ENCODE measurements at regions not wholly inside any gene's neighbourhood (a gene's known extent, or its start where the extent isn't known, plus 50 kb on each side); places are given as distances from the start of the nearest gene placed in this dataset.
"Not testable (repeated sequence)": the region's sequence is repeated elsewhere in the genome, so short reads cannot be mapped to it uniquely, and the experiment has no call there.

DNA sequence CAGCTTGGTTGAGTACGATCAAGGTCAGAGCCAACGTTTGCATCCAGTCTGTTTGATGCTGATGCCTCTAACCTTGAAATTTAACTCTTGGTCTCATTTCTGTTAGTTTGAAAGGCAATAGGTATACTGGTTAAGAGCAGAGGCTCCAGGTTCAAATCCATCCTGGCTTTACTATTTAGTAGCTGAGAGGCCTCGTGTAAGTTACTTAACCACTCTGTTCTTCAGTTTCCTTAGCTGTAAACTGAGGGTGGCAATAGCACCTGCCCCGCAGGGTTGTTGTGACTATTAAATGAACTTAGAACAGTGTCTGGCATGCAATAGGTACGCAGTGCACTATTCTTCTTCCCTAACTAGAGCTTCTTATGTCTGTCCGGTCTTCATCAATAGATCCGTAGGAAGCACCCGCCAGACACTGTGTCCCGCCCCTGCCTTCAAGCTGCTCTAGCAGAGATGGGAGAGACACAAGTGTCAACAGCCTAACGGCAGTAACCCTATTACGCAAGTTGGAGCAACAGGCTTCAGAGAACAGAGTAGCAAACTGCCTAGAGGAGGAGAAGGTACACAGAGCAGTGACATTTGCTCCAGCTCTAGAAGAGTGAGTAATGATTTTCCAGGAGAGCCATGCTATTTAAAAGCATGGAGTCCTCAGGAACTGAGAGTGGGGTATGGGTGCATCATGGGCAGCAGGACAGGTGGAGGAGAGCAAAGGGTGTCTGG, 62.7 kb upstream of the ST3GAL5 start:
- no peak overlapping the region for H3K4me3 Mint-ChIP-seq
- no peak for ATAC-seq (replicated peaks)

DNA sequence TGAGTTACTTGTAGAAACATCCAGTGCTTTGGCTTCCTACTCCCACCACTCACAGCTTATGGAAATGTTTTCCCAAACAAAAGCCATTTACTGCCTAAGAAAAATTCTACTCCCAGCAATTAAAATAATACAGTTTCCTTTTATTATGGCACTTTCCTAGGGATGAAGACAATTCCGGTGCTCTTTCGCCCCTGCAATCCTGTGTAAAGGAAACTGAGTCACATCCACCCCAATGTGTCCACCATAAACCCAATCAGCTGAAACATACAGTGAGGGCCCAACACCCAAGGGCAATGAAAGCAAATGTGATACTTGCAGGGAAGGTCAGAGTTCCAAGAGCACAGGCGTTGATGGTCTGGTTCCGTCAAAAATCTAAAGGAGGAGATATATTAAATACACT, 62.0 kb upstream of the ST3GAL5 start:
- Mint-ChIP-seq H3K9me3 (no peaks in the 10 kb centered on the region), H3K27ac (no peak overlapping the region), H3K36me3 (ENCODE audit: low read depth) (no peaks in the 10 kb centered on the region), H3K27me3 (no peaks in the 10 kb centered on the region), H3K4me1 (no peaks in the 10 kb centered on the region), H3K4me3 (no peak overlapping the region)
- no peak for ATAC-seq (replicated peaks)

More for the DNA sequence above, 62.7 kb upstream of the ST3GAL5 start:
- H3K9me3 Mint-ChIP-seq = no peaks in the 10 kb centered on the region
- no peak overlapping the region for H3K27ac Mint-ChIP-seq
- H3K36me3 Mint-ChIP-seq (ENCODE audit: low read depth) = no peaks in the 10 kb centered on the region
- no peaks in the 10 kb centered on the region for H3K4me1 Mint-ChIP-seq
- H3K27me3 Mint-ChIP-seq = no peaks in the 10 kb centered on the region

DNA sequence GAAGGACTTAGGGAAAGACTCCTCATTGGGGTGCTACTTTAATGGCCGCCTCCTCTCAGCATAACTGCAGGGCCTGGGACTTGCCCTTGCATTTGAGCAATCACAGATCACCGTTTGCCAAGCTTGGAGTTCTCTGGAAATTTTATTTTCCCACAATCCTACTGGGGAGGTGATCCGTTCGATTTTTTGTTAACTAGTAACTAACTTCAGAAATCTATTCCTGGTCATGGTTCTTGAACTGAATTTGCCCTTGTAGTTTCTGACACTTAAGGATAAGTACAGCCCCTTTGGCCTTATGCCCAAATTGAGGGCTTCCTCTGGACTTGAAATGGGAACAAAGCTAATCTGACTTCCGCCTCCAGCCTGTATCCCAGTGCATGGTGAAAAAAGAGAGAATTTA, 60.5 kb upstream of the ST3GAL5 start:
- no peak for ATAC-seq (replicated peaks)
- no peaks in the 10 kb centered on the region for H3K4me1 Mint-ChIP-seq
- H3K27ac Mint-ChIP-seq = no peak overlapping the region
- H3K4me3 Mint-ChIP-seq = no peak overlapping the region
- no peaks in the 10 kb centered on the region for H3K36me3 Mint-ChIP-seq (ENCODE audit: low read depth)
- no peaks in the 10 kb centered on the region for H3K9me3 Mint-ChIP-seq
- H3K27me3 Mint-ChIP-seq = no peaks in the 10 kb centered on the region

GRCh38 chr2:85947593-85947992, 58.8 kb upstream of the ST3GAL5 start:
- no peaks in the 10 kb centered on the region for H3K36me3 Mint-ChIP-seq (ENCODE audit: low read depth)
- H3K27me3 Mint-ChIP-seq = no peaks in the 10 kb centered on the region
- H3K9me3 Mint-ChIP-seq = peaks cover 6% of the 10 kb centered on the region
- H3K4me3 Mint-ChIP-seq = no peak overlapping the region
- ATAC-seq (replicated peaks) = no peak
- H3K27ac Mint-ChIP-seq = no peak overlapping the region
- H3K4me1 Mint-ChIP-seq = no peaks in the 10 kb centered on the region

DNA sequence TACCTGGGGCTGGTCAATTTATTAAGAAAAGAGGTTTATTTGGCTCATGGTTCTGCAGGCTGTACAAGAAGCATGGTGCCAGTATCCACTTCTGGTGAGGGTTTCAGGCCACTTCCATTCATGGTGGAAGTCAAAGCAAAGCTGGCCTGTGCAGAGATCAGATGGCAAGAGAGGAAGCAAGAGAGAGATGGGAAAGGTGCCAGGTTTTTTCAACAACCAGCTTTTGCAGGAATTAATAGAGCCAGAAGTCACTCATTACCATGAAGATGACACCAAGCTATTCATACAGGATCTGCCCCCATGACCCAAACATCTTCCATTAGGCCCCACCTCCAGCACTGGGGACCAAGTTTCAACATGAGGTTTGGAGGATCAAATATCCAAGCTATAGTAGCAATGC, 56.8 kb upstream of the ST3GAL5 start:
- Mint-ChIP-seq H3K27me3 (no peaks in the 10 kb centered on the region), H3K27ac (no peak overlapping the region), H3K36me3 (ENCODE audit: low read depth) (no peaks in the 10 kb centered on the region), H3K4me3 (no peak overlapping the region), H3K4me1 (no peaks in the 10 kb centered on the region), H3K9me3 (peaks cover 11% of the 10 kb centered on the region)
- ATAC-seq (replicated peaks) = no peak

- H3K27me3 Mint-ChIP-seq = no peaks in the 10 kb centered on the region
- ATAC-seq (replicated peaks) = no peak
- H3K4me3 Mint-ChIP-seq = no peak overlapping the region
- peaks cover 11% of the 10 kb centered on the region for H3K9me3 Mint-ChIP-seq
- no peak overlapping the region for H3K27ac Mint-ChIP-seq
- H3K4me1 Mint-ChIP-seq = no peaks in the 10 kb centered on the region
- no peaks in the 10 kb centered on the region for H3K36me3 Mint-ChIP-seq (ENCODE audit: low read depth)
These were observed 56.4 kb upstream of the ST3GAL5 start for GRCh38 chr2:85945172-85945571.

GRCh38 chr2:85942346-85942957, 53.7 kb upstream of the ST3GAL5 start:
- peaks cover 11% of the 10 kb centered on the region for H3K9me3 Mint-ChIP-seq
- no peak for ATAC-seq (replicated peaks)
- H3K4me3 Mint-ChIP-seq = no peak overlapping the region
- no peaks in the 10 kb centered on the region for H3K36me3 Mint-ChIP-seq (ENCODE audit: low read depth)
- H3K4me1 Mint-ChIP-seq = no peaks in the 10 kb centered on the region
- no peaks in the 10 kb centered on the region for H3K27me3 Mint-ChIP-seq
- no peak overlapping the region for H3K27ac Mint-ChIP-seq

- not testable (repeated sequence) for H3K27me3 Mint-ChIP-seq; H3K4me3 Mint-ChIP-seq; H3K4me1 Mint-ChIP-seq; ATAC-seq (replicated peaks); H3K36me3 Mint-ChIP-seq (ENCODE audit: low read depth); H3K27ac Mint-ChIP-seq
- peaks cover 11% of the 10 kb centered on the region for H3K9me3 Mint-ChIP-seq
These were observed 52.7 kb upstream of the ST3GAL5 start for GRCh38 chr2:85941490-85941889.

GRCh38 chr2:85939131-85939530, 50.3 kb upstream of the ST3GAL5 start:
- no peaks in the 10 kb centered on the region for H3K27me3 Mint-ChIP-seq
- peaks cover 2% of the 10 kb centered on the region for H3K4me1 Mint-ChIP-seq
- H3K27ac Mint-ChIP-seq = no peak overlapping the region
- peaks cover 11% of the 10 kb centered on the region for H3K9me3 Mint-ChIP-seq
- H3K4me3 Mint-ChIP-seq = no peak overlapping the region
- no peak for ATAC-seq (replicated peaks)
- H3K36me3 Mint-ChIP-seq (ENCODE audit: low read depth) = no peaks in the 10 kb centered on the region
